BE2C (cell line): ENCODE measurements at regions not wholly inside any gene's neighbourhood (a gene's known extent, or its start where the extent isn't known, plus 50 kb on each side); places are given as distances from the start of the nearest gene placed in this dataset.
A peak's percentile ranks its signal among the peaks of the same experiment; 100 is the strongest.

ENCODE experiments used
- DNase-seq: peaks from one replicate; pipeline ENCODE4 v3.0.0-alpha.2; 2020
- H3K27me3 ChIP-seq: fragments of 250-450 bp; sonication (Bioruptor Pico); 2 replicates; pipeline ENCODE4 v1.5.1; 2020; ENCODE audit warnings: mild to moderate bottlenecking
- H3K36me3 ChIP-seq: fragments of 250-450 bp; sonication (Bioruptor Pico); 2 replicates; pipeline ENCODE4 v1.5.1; 2020; ENCODE audit warnings: mild to moderate bottlenecking
- H3K4me1 ChIP-seq: fragments of 250-450 bp; sonication (Bioruptor Pico); 2 replicates; pipeline ENCODE4 v1.5.1; 2020
- H3K4me3 ChIP-seq: 2 replicates; pipeline ENCODE4 v1.5.1; 2011; ENCODE audit warnings: low read depth, low read length
- H3K9me3 ChIP-seq: fragments of 250-450 bp; sonication (Bioruptor Pico); 2 replicates; pipeline ENCODE4 v1.5.1; 2020
- CTCF ChIP-seq: IDR thresholded peaks from 2 replicates; pipeline ENCODE4 v1.5.1; 2012; ENCODE audit warnings: mild to moderate bottlenecking, low read depth, low read length

DNA sequence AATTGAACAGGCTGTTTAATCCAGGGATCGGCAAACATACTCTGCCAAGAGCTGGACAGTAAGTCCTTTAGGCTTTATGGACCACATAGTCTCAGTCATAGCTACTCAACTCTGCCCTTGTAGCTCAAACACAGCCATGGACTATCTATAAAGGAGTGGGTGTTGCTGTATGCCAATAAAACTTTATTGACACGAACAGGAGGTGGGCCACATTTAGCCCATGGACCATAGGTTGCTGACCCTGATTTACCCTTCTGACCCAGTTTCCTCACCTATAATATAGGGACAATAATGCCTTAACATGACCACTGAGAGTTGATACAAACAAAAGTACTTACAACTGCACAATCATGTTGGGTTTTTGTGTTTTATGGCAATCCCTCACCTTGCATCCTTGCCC, 257.0 kb upstream of the SDK2 start:
- no peaks in the 10 kb centered on the region for H3K27me3 ChIP-seq
- H3K9me3 ChIP-seq: no peaks in the 10 kb centered on the region
- H3K4me1 ChIP-seq: peaks cover 18% of the 10 kb centered on the region
- no peak for TF ChIP-seq CTCF
- DNase-seq: no peak
- no peaks in the 10 kb centered on the region for H3K36me3 ChIP-seq
- no peak overlapping the region for H3K4me3 ChIP-seq

GRCh38 chr17:73901661-73902415, 257.6 kb upstream of the SDK2 start:
- H3K9me3 ChIP-seq: no peaks in the 10 kb centered on the region
- DNase-seq: peak; percentile 78
- TF ChIP-seq CTCF: peak; percentile 23; the same call in 1 of the 2 replicates
- no peaks in the 10 kb centered on the region for H3K27me3 ChIP-seq
- no peaks in the 10 kb centered on the region for H3K36me3 ChIP-seq
- peak overlapping the region; percentile 23 for H3K4me3 ChIP-seq
- peaks cover 18% of the 10 kb centered on the region for H3K4me1 ChIP-seq

DNA sequence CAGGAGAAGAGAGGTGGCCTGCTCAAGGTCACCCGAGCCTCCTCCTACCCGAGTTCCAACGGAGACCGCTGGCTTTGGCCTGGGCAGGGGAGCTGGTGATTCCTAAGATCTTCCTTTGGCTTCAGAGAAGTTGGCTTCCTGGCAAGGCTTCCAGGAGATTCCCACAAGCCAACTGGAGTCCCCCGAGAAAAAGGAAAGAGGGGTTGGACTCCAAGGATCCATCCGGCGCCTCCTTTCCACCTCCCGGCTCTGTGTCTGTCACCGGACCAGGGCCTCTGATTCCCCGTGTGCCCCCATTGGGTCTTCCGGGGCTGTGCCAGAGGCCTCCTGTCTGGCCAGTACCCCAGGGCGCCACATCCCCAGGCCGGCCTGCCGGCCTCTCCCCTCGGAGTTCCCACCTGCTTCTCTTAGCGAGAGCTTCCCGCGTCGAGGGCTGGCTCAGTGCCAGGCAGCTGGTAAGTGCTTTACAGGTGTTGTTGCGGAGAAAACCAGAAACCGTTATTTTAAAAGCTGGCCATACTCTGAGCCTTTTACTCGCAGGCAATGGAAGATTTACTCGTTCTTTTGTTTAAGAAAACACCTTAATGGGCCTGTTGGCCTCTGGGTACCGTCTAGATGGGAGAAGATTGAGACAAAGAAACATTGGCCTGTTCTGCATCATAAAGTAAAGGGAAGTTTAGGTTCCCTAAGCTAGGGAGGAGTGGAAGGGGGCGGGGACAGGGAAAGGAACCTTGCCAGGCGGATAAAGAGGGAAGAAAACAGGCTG, 258.4 kb upstream of the SDK2 start:
- no peaks in the 10 kb centered on the region for H3K36me3 ChIP-seq
- H3K9me3 ChIP-seq: no peaks in the 10 kb centered on the region
- TF ChIP-seq CTCF: no peak
- no peaks in the 10 kb centered on the region for H3K27me3 ChIP-seq
- H3K4me3 ChIP-seq: peak overlapping the region; percentile 23
- DNase-seq: peak; percentile 50
- H3K4me1 ChIP-seq: peaks cover 18% of the 10 kb centered on the region

DNA sequence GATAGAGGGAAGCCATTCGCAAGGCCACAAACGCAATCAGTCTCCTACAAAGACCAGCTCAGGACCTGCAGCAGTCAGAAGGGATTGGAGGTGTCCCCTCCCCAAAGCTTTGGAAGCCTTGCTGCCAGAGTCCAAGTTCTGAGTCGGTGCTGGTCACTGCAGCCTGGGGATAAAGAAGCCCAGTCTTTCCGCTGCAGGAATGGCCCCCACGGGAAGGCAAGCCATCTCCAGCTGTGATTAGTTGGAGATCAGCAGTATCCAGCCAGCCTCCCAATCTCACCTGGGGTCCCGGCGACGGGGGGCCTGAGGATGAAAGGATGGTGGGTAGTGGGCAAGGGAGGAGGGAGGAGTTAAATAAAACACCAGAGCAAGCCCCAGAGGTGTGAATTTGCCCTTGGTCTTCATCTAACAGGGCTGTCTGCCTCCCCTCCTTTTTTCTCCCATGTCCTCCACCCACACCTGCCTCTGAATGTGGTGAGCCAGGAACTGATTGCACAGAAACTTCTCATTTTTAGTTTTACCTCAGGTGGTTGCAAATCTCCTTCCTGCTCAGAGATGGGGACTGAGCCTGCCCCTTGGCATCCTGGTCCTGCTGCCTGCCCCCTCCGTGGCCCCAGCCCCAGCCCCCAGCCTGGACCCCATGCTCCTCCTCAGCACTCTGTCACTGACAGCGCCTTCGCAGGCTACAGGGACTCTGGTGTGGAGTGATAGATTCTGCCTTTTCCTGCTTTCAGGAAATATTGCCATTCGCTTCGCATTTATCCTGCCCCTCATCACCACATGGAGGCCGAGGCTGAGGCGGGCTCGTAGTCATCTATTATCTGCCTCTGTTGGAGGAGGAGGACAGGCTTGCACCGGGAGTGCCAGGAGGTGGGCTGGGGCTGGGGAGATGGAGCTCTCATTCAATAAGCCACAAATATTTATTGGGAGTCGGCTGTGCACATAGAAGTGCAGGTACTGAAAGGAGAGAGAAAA, 262.9 kb upstream of the SDK2 start:
- H3K4me1 ChIP-seq: peaks cover 6% of the 10 kb centered on the region
- TF ChIP-seq CTCF: no peak
- H3K9me3 ChIP-seq: no peaks in the 10 kb centered on the region
- no peak overlapping the region for H3K4me3 ChIP-seq
- H3K36me3 ChIP-seq: no peaks in the 10 kb centered on the region
- no peak for DNase-seq
- H3K27me3 ChIP-seq: no peaks in the 10 kb centered on the region

GRCh38 chr17:73909186-73909585, 264.9 kb upstream of the SDK2 start:
- TF ChIP-seq CTCF: no peak
- DNase-seq: no peak
- no peaks in the 10 kb centered on the region for H3K4me1 ChIP-seq
- H3K9me3 ChIP-seq: no peaks in the 10 kb centered on the region
- no peaks in the 10 kb centered on the region for H3K27me3 ChIP-seq
- no peaks in the 10 kb centered on the region for H3K36me3 ChIP-seq
- no peak overlapping the region for H3K4me3 ChIP-seq
